ENCODE measurements at regions not wholly inside any gene's neighbourhood (a gene's known extent, or its start where the extent isn't known, plus 50 kb on each side); places are given as distances from the start of the nearest gene placed in this dataset.

DNA sequence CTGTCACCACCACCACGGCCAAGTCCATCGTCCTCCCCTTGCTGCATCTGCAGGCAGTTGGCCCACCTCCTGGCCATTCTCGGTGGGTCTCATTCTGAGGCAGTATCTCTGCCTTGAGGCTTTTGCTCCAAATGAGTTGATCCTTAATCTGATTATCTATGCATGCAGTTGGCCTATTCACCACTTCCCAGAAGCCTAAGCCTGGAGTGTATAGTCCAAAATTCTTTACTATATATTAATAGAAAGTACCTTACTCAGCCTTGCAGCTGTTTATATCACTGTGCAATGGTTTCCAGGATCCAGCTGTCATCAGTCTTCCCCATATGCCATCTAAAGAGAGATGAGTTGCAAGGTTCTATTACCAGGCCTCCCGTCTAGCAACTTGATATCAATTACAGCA is 292.4 kb downstream of the SS18 start:
- Histone ChIP-seq H4K20me1 (ENCODE audit: insufficient read depth, low read length) (no peaks in the 10 kb centered on the region), H3K4me2 (ENCODE audit: low read length) (no peak overlapping the region), H3K27me3 (ENCODE audit: insufficient read depth, low read length) (no peaks in the 10 kb centered on the region), H3K27ac (ENCODE audit: low read depth, low read length, poor library complexity, severe bottlenecking) (no peak overlapping the region), H3K9me3 (ENCODE audit: low read length) (no peaks in the 10 kb centered on the region), H2AFZ (ENCODE audit: low read length) (no peak overlapping the region), H3K79me2 (ENCODE audit: insufficient read depth, low read length) (no peaks in the 10 kb centered on the region), H3K36me3 (ENCODE audit: insufficient read depth, low read length) (no peaks in the 10 kb centered on the region), H3K9ac (ENCODE audit: low read length) (no peak overlapping the region), H3F3A (ENCODE audit: insufficient read depth, low read length) (no peaks in the 10 kb centered on the region), H3K9me2 (ENCODE audit: low read depth, low read length) (no peaks in the 10 kb centered on the region), H3K4me1 (ENCODE audit: insufficient read depth, low read length, severe bottlenecking) (no peaks in the 10 kb centered on the region), H3K4me3 (ENCODE audit: low read depth, low read length, poor library complexity, severe bottlenecking) (no peak overlapping the region)
- TF ChIP-seq, protein P1, sequence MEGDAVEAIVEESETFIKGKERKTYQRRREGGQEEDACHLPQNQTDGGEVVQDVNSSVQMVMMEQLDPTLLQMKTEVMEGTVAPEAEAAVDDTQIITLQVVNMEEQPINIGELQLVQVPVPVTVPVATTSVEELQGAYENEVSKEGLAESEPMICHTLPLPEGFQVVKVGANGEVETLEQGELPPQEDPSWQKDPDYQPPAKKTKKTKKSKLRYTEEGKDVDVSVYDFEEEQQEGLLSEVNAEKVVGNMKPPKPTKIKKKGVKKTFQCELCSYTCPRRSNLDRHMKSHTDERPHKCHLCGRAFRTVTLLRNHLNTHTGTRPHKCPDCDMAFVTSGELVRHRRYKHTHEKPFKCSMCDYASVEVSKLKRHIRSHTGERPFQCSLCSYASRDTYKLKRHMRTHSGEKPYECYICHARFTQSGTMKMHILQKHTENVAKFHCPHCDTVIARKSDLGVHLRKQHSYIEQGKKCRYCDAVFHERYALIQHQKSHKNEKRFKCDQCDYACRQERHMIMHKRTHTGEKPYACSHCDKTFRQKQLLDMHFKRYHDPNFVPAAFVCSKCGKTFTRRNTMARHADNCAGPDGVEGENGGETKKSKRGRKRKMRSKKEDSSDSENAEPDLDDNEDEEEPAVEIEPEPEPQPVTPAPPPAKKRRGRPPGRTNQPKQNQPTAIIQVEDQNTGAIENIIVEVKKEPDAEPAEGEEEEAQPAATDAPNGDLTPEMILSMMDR (IDR thresholded peaks at IDR 0.05; ENCODE audit: low read length): no peak
- TF ChIP-seq EZH2 (IDR thresholded peaks at IDR 0.05; ENCODE audit: borderline replicate concordance, low read length): no peak

DNA sequence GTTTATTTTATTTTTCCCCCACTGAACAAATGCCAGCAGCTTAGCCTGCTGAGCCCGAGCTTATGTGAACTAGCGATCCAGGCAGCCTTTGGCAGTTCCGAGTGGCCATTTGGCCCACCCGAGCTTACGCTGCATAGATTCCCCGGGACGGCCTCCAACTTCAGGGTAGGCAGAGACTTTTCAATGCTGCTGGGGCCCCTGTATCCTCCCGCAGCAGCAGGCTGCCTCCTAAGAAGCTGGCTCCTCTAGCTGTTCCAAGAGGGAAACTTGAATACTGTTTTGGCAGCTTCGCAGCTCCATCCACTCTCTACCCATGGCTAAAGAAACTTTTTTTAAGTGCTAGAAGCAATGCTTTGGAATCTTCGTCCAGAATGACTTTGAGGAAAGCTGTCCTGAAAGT is 295.2 kb downstream of the SS18 start:
- Histone ChIP-seq H3K27ac (ENCODE audit: low read depth, low read length, poor library complexity, severe bottlenecking) (no peak overlapping the region), H3K9me2 (ENCODE audit: low read depth, low read length) (no peaks in the 10 kb centered on the region), H3K4me1 (ENCODE audit: insufficient read depth, low read length, severe bottlenecking) (no peaks in the 10 kb centered on the region), H2AFZ (ENCODE audit: low read length) (no peak overlapping the region), H3K4me3 (ENCODE audit: low read depth, low read length, poor library complexity, severe bottlenecking) (no peak overlapping the region), H3K27me3 (ENCODE audit: insufficient read depth, low read length) (no peaks in the 10 kb centered on the region), H3K4me2 (ENCODE audit: low read length) (no peak overlapping the region), H4K20me1 (ENCODE audit: insufficient read depth, low read length) (no peaks in the 10 kb centered on the region), H3K79me2 (ENCODE audit: insufficient read depth, low read length) (no peaks in the 10 kb centered on the region), H3K9ac (ENCODE audit: low read length) (no peak overlapping the region), H3F3A (ENCODE audit: insufficient read depth, low read length) (no peaks in the 10 kb centered on the region), H3K9me3 (ENCODE audit: low read length) (no peaks in the 10 kb centered on the region), H3K36me3 (ENCODE audit: insufficient read depth, low read length) (no peaks in the 10 kb centered on the region)
- TF ChIP-seq EZH2 (IDR thresholded peaks at IDR 0.05; ENCODE audit: borderline replicate concordance, low read length): no peak
- TF ChIP-seq, protein P1 (IDR thresholded peaks at IDR 0.05; ENCODE audit: low read length): no peak

DNA sequence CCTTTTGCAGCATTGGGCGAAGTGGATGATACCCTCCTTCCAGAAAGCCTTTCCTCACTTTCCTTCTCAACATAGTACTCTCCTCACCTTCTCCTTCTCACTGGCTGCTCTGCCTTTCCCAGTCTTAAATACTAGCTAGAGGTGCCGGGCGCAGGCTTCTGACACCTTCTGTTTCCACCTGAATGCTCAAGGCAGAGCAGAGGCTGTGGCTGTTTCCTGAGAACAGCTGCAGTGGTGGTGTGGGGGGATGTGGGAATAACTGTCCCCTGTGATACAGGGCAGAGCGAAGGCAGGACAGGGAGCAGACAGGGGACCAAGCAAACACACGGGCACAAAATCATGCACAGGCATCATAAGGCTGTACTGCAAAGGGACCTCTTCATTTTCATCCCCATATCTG is 303.1 kb downstream of the SS18 start:
- no peak overlapping the region for H3K4me3 ChIP-seq (ENCODE audit: low read depth, low read length, poor library complexity, severe bottlenecking)
- no peaks in the 10 kb centered on the region for H3F3A ChIP-seq (ENCODE audit: insufficient read depth, low read length)
- no peak overlapping the region for H2AFZ ChIP-seq (ENCODE audit: low read length)
- no peaks in the 10 kb centered on the region; the same call in 1 of the 2 replicates for H3K27me3 ChIP-seq (ENCODE audit: insufficient read depth, low read length)
- no peaks in the 10 kb centered on the region for H3K36me3 ChIP-seq (ENCODE audit: insufficient read depth, low read length)
- no peaks in the 10 kb centered on the region for H3K4me1 ChIP-seq (ENCODE audit: insufficient read depth, low read length, severe bottlenecking)
- no peaks in the 10 kb centered on the region for H4K20me1 ChIP-seq (ENCODE audit: insufficient read depth, low read length)
- no peaks in the 10 kb centered on the region for H3K79me2 ChIP-seq (ENCODE audit: insufficient read depth, low read length)
- no peak overlapping the region for H3K27ac ChIP-seq (ENCODE audit: low read depth, low read length, poor library complexity, severe bottlenecking)
- H3K9ac ChIP-seq (ENCODE audit: low read length): no peak overlapping the region
- no peaks in the 10 kb centered on the region for H3K9me2 ChIP-seq (ENCODE audit: low read depth, low read length)
- no peak for TF ChIP-seq EZH2 (IDR thresholded peaks at IDR 0.05; ENCODE audit: borderline replicate concordance, low read length)
- TF ChIP-seq, protein P1 (IDR thresholded peaks at IDR 0.05; ENCODE audit: low read length): no peak
- H3K4me2 ChIP-seq (ENCODE audit: low read length): no peak overlapping the region
- H3K9me3 ChIP-seq (ENCODE audit: low read length): no peaks in the 10 kb centered on the region

All from OCI-LY1 (cell line).